NCI-H2196 (cell line): ENCODE measurements at regions not wholly inside any gene's neighbourhood (a gene's known extent, or its start where the extent isn't known, plus 50 kb on each side); places are given as distances from the start of the nearest gene placed in this dataset.
"Not testable (repeated sequence)": the region's sequence is repeated elsewhere in the genome, so short reads cannot be mapped to it uniquely, and the experiment has no call there.

ENCODE experiments used
- DNase-seq: peaks from one replicate; lab custom pipeline; 2025; ENCODE audit not compliant: unreplicated experiment; lab: John Stamatoyannopoulos, UW

DNA sequence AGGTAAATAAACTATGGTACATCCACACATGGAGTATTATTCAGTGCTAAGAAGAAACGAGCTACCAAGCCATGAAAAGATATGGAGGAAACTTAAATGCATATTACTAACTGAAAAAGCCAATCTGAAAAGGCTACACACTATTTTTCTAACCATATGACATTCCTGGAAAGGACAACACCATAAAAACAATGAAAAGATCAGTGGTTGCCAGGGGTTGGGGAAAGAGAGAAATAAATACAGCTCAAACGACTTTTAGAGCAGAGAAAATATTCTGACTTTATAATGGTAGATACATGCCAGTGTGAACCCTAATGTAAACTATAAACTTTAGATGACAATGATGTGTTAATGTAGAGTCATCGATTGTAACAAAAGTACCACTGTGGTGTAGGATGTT lies 225.9 kb upstream of the BTBD3 start:
- no peak for DNase-seq

DNA sequence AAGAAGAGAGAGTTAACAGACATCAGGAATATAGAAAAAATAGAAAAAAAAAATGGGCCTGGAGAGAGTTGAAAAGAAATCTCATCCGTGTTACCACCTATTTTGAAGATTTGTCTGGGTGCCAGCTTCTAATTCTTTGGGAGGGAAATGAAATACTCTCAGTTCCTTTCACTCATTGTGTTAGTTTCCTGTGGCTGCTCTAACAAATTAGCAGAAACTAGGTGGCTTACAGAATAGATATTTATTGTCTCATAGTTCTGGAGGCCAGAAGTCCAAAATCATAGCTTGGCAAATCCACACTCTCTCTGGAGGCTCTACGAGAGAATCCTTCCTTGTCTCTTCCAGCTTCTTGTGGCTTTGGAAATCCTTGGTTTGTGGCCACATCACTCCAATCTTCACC lies 225.1 kb upstream of the BTBD3 start:
- DNase-seq = no peak

- DNase-seq = no peak
Observed at GRCh38 chr20:11694467-11694866, 223.2 kb upstream of the BTBD3 start.

DNA sequence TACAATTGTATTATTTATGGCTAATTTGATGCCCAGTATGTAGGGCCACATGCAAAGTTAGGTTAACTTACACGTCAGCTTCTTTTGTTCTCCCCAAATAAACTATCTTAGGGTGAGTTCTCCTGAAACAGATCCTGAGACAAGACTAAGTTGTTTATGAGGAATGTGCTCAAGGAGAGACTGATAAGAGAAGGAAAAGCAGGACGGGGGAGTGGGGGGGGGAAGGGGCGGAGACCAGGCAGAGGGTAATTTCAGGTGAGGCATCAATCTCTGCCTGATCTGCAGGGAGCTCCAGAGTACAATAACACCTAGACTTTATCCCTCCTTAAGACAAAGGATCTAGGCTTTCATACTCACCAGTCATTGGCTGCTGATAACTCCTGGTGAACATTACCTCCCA lies 220.6 kb upstream of the BTBD3 start:
- no peak for DNase-seq

- no peak for DNase-seq
Observed at GRCh38 chr20:11697646-11698045, 220.0 kb upstream of the BTBD3 start.

DNA sequence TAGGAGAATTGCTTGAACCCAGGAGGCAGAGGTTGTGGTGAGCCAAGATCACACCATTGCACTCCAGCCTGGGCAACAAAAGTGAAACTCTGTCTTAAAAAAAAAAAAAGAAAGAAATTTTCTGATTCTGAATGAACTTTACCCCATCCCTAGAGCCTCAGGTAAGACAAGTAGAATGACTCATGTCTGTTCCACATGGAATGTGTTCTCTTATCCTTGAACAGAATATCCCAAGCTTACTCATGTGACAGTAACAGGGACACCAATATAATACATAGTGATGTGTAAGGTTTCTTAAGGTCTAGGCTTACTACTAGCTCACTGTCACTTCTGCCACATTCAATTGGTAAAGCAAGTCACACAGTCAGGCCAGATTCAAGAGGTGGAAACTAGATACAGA lies 219.6 kb upstream of the BTBD3 start:
- no peak for DNase-seq

GRCh38 chr20:11700831-11701230 lies 216.9 kb upstream of the BTBD3 start:
- no peak for DNase-seq

DNA sequence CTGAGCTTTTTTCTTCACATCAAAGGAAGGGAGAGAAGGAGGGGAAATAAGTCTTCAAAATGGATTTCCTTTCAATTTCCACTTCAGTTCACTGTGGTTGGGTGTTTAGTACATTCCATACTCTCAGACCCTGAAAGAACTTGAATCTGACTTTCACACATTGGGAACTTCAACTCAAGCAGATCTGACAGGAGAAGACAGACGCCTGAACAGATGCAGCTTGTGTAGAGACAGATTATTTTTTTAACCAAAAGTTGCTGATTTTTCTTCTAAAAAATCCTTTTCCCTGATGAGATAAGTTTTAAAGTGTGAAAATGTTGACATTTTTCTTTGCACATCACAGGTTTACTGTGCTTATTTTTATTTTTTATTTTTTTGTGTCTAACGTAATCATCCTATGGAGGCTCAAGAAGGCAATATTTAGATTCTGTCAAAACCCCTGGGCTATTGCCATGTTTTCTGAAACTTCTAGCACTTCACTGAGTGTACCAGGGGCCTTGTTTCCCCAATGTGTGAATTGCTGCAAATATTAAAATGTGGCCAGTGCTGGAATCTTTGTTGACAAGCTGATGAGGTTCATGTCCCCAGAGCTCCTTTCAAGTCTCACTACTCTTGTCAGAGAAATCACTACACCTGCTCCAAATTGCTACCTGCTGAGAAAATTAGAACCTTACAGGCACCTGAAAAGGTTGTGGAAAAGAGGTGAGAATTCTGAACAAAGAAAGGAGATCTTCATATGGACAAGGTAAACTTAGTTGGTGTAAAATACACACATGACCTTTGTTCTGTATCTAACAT lies 214.8 kb upstream of the BTBD3 start:
- DNase-seq = no peak

GRCh38 chr20:11705512-11705911 lies 212.2 kb upstream of the BTBD3 start:
- no peak for DNase-seq

- DNase-seq = not testable (repeated sequence)
Observed at GRCh38 chr20:11708223-11708622, 209.5 kb upstream of the BTBD3 start.

DNA sequence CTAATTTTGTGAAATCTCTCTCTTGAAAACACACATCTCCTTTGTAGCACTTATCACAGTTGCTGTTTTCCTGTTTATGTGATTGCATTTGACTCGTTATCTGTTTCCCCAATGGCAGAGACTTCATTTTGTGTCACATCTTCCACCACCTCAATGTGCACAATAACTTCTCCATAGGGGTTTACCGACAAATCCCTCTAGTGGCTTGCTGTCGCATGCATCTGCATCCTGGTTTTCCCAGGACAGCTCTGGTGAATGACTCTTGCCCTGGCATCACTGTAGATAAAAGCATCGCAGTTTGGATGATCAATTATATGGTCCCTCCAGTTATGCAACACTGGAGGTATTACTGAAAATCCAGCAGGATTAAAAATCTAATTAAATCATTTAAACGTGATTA lies 206.5 kb upstream of the BTBD3 start:
- DNase-seq = no peak

DNA sequence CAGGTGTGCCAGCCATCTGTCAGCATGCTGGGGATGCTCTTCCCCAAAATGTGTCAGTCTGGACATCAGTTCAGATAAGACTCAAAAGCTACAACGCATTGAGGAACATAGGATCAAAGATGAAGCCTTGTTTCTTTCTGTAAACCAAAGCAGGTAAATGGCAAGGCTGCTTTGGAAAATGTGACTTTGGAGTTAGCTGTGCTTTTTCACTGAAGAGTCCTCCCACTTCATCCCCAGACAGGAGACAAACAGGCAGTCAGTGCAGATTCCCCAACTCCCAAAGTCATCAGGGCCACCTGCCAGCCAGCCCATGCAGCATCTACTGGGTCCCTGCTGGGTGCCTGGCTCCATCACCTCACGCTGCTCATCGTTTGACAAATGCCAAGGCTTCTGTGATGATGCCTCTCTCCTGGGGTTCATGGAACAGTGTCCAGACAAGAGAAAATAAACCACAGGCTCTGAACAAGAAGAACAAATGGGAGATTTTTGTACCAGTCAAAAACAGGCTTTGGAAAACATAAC lies 205.0 kb upstream of the BTBD3 start:
- no peak for DNase-seq

DNA sequence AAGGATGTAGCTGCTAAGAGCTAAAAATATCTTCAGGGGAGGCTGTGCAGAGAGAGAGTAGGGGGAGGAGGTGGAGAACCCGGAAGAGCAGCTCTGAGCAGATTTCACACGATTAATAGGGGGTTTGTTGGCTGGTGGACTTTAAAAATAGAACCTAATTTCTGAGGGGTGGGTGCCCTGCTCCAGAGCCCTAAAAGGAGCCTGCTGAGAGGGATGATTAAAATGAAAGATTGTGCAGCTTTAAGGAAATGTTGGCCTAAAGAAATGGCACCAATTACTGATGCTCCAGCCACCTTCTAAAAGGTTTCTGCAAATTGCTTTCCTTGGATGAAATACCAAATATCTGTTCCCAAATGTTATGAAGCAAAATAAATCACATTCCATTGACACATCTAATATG lies 202.8 kb upstream of the BTBD3 start:
- no peak for DNase-seq

DNA sequence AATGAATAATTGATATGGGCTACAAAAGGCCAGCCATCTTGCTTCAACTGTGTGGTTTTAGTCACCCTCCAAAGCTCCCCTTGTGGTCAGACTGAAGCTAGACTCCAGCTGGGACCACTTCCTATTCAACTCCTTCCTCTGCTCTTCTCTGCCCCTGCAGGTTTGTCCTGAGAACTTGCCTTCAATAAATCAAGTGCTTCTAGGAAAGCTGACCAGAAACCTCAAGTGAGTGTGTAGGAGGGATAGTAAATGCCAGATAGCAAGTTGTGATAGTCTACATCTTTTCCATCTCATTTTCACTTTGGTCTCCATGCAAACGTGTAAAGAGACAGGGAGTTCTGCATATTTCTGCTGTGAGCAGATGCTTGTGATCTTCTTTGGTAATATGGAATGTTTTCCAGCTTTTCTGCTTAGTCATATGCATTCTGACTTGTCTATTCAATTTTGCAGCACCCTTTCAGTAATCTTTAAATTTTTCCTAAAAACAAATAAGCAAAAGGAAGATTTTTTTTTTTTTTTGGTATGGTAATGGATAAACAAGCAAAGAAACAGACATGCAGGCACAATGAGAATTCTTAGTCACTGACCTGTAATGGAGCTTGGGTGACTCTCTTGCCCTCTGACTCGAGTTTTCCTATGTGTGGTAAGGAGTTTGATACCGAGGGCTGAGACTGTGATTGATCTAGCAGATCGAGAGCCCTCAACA lies 201.3 kb upstream of the BTBD3 start:
- no peak for DNase-seq

GRCh38 chr20:11716945-11717248 lies 200.8 kb upstream of the BTBD3 start:
- no peak for DNase-seq

DNA sequence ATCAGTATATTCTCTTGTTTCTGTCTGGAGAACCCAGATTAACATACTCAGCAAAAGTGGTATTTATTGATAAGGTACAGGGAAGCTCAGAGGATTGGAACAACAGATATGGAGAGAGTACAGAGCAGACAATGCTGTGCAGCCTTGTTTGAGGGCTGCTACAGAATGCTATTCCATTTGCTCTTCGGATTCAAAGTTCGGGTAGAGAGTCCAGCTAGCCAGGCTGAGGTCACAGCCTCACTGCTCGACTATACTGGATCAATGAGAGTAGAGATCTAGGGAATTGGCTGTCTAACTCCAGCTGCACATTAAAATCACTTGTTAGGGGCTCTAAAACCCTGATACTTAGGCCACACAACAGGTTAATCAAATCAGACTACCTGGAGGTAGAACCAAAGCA lies 200.1 kb upstream of the BTBD3 start:
- DNase-seq = no peak

DNA sequence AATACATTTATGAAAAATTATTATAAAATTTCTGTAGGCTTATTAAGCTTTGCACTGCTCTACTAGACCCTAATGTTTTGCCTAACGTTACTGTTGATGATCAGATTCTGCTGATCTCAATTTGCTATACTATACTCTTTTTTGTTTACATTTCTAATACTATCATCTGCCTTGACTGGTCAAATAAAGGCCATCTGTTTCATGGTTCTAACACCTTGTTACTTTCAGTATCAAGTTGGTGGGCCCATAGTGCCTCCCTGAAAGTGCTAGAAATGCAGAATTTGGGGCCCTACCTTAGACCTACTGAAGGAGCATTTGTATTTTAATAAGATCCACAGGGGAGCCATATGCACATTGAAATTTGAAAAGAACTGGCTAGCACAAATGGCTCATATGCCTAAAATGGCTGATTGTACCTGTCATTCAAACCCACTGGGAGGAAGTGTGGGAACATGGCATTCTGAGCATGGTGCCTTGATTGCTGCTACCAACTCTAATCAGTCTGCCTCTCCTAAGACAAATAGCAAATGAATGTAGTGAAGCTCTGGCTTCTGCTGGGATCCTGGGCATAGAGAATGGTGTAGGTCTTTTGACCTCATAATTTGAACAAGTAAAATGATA lies 199.1 kb upstream of the BTBD3 start:
- DNase-seq = no peak

DNA sequence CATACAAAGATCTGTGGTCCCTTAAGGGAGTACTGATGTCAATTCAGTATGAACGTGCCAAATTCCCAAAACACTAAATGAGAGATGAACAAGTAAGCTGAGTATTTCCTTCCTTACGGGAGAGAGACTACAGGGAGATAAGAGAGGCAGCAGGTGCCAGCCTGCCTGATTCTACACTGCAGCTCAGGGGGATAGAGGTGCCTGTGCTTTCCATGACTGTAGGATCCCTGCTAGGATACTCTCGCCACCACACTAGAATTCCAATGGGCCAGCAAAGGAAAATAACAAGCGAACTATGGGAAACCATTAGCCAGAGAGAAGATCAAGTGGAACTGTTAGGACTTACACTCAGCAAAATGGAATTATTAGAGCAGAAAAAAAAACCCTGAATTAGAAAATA lies 198.5 kb upstream of the BTBD3 start:
- no peak for DNase-seq

- DNase-seq = no peak
Observed at GRCh38 chr20:11721411-11721810, 196.3 kb upstream of the BTBD3 start.

- DNase-seq = no peak
Observed at GRCh38 chr20:11724097-11724496, 193.6 kb upstream of the BTBD3 start.

DNA sequence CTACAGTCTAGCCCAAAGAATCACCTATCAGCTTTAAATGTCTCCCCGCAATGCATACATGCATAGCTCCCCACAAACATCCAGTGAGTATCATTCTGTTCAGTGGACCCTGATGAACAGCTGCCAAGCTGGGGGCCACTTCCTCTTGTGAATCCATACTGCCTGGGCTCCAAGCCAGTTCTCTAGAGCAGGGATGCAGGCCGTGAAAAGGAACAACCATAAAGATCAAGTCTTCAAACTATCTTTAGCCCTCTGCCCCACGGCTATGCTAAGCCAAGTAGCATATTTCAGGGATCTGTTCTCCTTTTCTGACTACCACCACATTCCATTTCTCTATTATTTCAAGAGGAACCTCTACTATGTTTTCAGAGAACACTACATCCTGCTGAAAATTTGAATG lies 191.7 kb upstream of the BTBD3 start:
- no peak for DNase-seq

- no peak for DNase-seq
Observed at GRCh38 chr20:11727708-11728107, 190.0 kb upstream of the BTBD3 start.
